RWPE1 (cell line): ENCODE measurements at regions not wholly inside any gene's neighbourhood (a gene's known extent, or its start where the extent isn't known, plus 50 kb on each side); places are given as distances from the start of the nearest gene placed in this dataset.

ENCODE experiments used
- CTCF ChIA-PET: fragments of 350-600 bp; sonication (Branson Sonifier 250); formaldehyde crosslinking; extraction: SDS; loops from one replicate; lab custom pipeline; 2021; lab: Yijun Ruan, JAX
- POLR2A ChIA-PET: fragments of 400-600 bp; formaldehyde crosslinking; extraction: SDS; loops from one replicate; lab custom pipeline; 2020; ENCODE audit warnings: antibody characterized with exemption; ENCODE audit not compliant: low non-redundant PET; lab: Yijun Ruan, JAX
- DNase-seq: peaks from one replicate; pipeline ENCODE4 v3.0.0; 2012; ENCODE audit warnings: low spot score
- H3K27ac ChIP-seq: fragments of 450-650 bp; 2 replicates; pipeline ENCODE4 v1.5.1; 2017
- CTCF ChIP-seq: fragments of 450-650 bp; conservative IDR thresholded peaks from 2 replicates; pipeline ENCODE4 v1.5.1; 2017; ENCODE audit warnings: low read depth, mild to moderate bottlenecking

GRCh38 chr1:221071777-221072176, 192.5 kb downstream of the HLX start:
- POLR2A ChIA-PET = no interaction called here
- CTCF ChIA-PET = no interaction called here
- no peak overlapping the region for H3K27ac ChIP-seq
- no peak for DNase-seq
- no peak for TF ChIP-seq CTCF

- ChIA-PET CTCF (no interaction called here), POLR2A (no interaction called here)
- no peak overlapping the region for H3K27ac ChIP-seq
- no peak for TF ChIP-seq CTCF
- no peak for DNase-seq
Measured at GRCh38 chr1:221072214-221072613, 193.0 kb downstream of the HLX start.

- DNase-seq = no peak
Measured at GRCh38 chr1:221074332-221074731, 195.1 kb downstream of the HLX start.

GRCh38 chr1:221075911-221076310, 196.7 kb downstream of the HLX start:
- no peak for TF ChIP-seq CTCF
- no peak overlapping the region for H3K27ac ChIP-seq
- POLR2A ChIA-PET = no interaction called here
- no peak for DNase-seq
- CTCF ChIA-PET = interaction anchor here (0.6 kb wide), 1 partner anchor 668 kb away, joined by 3 read pairs; no protein-coding TSS in a partner anchor

More at GRCh38 chr1:221074332-221074731, 195.1 kb downstream of the HLX start:
- H3K27ac ChIP-seq = no peak overlapping the region
- TF ChIP-seq CTCF = no peak
- ChIA-PET POLR2A (no interaction called here), CTCF (no interaction called here)

GRCh38 chr1:221076391-221076811, 197.2 kb downstream of the HLX start:
- H3K27ac ChIP-seq = no peak overlapping the region
- TF ChIP-seq CTCF = no peak
- no peak for DNase-seq
- ChIA-PET POLR2A (no interaction called here), CTCF (no interaction called here)

GRCh38 chr1:221078260-221078965, 199.2 kb downstream of the HLX start:
- CTCF ChIA-PET = interaction anchor here (0.6 kb wide), 1 partner anchor 218 kb away, joined by 3 read pairs; no protein-coding TSS in a partner anchor
- POLR2A ChIA-PET = no interaction called here
- DNase-seq = no peak
- no peak for TF ChIP-seq CTCF
- H3K27ac ChIP-seq = no peak overlapping the region
